ENCODE measurements at regions not wholly inside any gene's neighbourhood (a gene's known extent, or its start where the extent isn't known, plus 50 kb on each side); places are given as distances from the start of the nearest gene placed in this dataset. TPM values are rescaled to one million over a fixed set of nuclear protein-coding genes. Genes with fewer than 3 reads are reported as not detected.

Small RNA genes in the stretch of these regions (small RNA-seq; reads per million reads assigned to genes)
- gene AL162376.1 (not detected), gene RNU4-10P (not detected), gene RNY1P8 (not detected)

Measured in hepatocyte (in vitro differentiated cells).